22Rv1 (cell line): ENCODE measurements at regions not wholly inside any gene's neighbourhood (a gene's known extent, or its start where the extent isn't known, plus 50 kb on each side); places are given as distances from the start of the nearest gene placed in this dataset.
"Not testable (repeated sequence)": the region's sequence is repeated elsewhere in the genome, so short reads cannot be mapped to it uniquely, and the experiment has no call there.

Experiments used
- H3K27ac ChIP-seq: fragments of 450-650 bp; 2 replicates; pipeline ENCODE4 v1.5.1; 2017
- ZFX ChIP-seq: fragments of 450-650 bp; IDR thresholded peaks from 2 replicates; pipeline ENCODE4 v1.6.1; 2017; ENCODE audit warnings: antibody characterized with exemption, borderline replicate concordance
- TF ChIP-seq, protein P1 (sequence below): fragments of 450-650 bp; IDR thresholded peaks from 2 replicates; pipeline ENCODE4 v1.5.1; 2017; ENCODE audit warnings: mild to moderate bottlenecking

DNA sequence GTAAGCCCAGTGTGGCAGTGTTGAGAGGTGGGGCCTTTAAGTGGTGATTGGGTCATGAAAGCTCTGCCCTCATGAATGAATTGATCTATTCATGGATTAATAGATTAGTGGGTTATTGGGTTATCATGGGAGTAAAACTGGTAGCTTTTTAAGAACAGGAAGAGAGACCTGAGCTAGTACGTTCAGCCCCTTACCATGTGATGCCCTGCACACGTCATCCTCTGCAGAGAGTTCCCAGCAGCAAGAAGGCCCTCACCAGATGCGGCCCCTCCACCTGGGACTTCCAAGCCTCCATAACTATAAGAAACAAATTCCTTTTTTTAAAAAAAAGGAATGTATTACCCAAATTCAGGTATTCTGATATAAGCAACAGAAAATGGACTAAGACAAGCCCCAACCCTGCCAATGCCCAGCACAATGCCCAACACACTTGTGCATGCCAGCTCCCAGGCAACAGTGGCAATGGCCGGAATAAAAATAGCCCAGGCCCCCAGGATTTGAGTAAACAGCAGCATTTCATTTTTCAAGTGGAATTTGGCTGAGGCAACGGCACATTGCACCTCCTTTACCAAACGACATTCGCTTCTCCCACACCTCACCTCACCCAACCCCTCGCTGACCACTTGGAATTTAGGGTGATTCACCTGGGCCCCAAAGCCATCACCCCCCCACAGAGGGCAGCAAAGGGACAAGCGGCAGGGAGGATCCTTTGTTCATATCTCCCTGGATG lies 215.9 kb downstream of the TOMM20 start:
- TF ChIP-seq, protein P1, sequence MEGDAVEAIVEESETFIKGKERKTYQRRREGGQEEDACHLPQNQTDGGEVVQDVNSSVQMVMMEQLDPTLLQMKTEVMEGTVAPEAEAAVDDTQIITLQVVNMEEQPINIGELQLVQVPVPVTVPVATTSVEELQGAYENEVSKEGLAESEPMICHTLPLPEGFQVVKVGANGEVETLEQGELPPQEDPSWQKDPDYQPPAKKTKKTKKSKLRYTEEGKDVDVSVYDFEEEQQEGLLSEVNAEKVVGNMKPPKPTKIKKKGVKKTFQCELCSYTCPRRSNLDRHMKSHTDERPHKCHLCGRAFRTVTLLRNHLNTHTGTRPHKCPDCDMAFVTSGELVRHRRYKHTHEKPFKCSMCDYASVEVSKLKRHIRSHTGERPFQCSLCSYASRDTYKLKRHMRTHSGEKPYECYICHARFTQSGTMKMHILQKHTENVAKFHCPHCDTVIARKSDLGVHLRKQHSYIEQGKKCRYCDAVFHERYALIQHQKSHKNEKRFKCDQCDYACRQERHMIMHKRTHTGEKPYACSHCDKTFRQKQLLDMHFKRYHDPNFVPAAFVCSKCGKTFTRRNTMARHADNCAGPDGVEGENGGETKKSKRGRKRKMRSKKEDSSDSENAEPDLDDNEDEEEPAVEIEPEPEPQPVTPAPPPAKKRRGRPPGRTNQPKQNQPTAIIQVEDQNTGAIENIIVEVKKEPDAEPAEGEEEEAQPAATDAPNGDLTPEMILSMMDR = no peak
- TF ChIP-seq ZFX = no peak
- H3K27ac ChIP-seq = no peak overlapping the region

DNA sequence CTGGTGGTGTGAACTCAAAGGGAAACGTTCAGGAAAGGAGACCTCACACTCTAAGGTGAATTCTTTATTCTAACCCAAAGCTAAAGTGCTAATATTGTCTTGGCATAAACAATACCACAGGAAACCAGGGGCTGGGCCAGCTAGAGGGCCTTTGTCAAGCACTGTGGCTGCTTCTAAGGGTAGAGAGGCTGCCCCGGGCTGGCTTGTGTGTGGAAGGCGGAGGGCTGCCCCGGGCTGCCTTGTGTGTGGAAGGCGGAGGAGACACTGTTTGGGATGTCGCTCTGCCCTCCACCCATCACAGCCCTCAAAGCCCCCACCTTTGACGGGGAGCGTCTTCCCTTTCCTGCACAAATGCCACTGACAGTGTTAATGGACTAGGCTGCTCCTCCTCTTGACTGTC lies 216.8 kb downstream of the TOMM20 start:
- no peak overlapping the region for H3K27ac ChIP-seq
- TF ChIP-seq, protein P1 = no peak
- no peak for TF ChIP-seq ZFX

DNA sequence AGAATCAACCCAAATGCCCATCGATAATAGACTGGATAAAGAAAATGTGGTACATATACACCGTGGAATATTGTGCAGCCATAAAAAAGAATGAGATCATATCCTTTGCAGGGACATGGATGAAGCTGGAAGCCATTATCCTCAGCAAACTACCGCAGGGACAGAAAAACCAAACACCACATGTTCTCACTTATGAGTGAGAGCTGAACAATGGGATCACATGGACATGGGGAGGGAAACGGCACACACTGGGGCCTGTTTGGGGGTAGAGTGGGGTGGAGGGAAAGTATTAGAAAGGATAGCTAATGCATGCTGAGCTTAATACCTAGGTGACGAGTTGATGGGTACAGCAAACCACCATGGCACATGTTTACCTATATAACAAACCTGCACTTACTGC lies 217.5 kb downstream of the TOMM20 start:
- H3K27ac ChIP-seq = not testable (repeated sequence)

DNA sequence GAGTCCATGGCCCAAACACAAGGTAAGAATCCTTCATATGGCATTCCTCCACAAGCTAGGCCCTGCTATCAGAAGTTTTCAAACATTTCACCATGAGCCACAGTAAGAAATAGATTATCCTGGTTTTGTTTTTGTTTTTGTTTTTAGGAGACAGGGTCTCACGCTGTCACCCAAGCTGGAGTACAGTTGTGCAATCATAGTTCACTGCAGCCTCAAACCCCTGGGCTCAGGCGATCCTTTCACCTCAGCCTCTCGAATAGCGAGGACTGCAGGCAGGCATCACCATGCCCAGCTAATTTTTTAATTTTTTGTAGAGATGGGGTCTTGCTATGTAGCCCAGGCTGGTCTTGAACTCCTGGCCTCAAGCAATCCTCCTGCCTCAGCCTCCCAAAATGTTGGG lies 218.8 kb downstream of the TOMM20 start:
- TF ChIP-seq ZFX = no peak
- TF ChIP-seq, protein P1 = no peak
- H3K27ac ChIP-seq = no peak overlapping the region

DNA sequence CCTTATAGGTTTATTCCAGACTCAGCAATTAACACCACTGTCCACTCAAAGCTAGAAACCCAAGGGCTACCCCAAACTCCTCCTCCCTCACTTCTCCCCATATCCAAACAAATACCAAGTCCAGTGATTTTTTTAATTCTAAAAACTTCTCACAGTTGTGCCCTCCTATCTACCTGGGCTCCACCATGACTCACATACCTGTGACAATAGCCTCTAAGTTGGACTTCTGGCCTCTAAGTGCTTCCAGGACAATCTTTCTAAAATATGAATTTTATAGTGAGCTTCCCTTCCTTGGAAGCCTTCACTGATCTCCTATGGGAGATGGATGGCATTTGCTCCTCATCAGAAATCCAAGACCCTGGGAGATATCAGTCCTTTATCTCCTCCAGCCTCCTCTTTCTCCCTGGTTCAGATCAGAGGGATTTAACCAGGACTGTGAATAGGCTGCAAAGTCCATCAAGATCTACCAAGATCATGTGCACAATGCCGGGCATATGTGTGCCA lies 219.3 kb downstream of the TOMM20 start:
- H3K27ac ChIP-seq = no peak overlapping the region
- TF ChIP-seq, protein P1 = no peak

DNA sequence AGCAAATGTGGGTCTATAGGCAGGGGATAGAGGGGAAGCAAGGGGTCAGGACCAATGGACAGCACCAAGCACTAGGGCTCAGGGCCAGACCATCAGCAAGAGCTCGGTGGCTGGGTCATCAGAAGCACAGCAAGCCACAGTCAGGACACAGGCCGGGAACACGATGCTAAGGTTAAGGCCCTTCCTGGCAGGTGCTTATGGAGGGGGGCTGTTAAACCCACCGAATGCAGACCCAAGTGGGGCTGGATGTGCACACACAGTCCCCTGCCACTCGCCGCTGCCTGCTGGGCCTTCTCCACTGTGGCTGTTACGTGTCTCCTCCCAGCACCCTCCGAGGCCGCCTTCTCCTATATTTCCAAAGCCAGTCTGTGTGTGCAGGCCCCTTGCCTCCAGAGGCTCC lies 220.1 kb downstream of the TOMM20 start:
- TF ChIP-seq, protein P1 = no peak
- no peak for TF ChIP-seq ZFX
- H3K27ac ChIP-seq = no peak overlapping the region

DNA sequence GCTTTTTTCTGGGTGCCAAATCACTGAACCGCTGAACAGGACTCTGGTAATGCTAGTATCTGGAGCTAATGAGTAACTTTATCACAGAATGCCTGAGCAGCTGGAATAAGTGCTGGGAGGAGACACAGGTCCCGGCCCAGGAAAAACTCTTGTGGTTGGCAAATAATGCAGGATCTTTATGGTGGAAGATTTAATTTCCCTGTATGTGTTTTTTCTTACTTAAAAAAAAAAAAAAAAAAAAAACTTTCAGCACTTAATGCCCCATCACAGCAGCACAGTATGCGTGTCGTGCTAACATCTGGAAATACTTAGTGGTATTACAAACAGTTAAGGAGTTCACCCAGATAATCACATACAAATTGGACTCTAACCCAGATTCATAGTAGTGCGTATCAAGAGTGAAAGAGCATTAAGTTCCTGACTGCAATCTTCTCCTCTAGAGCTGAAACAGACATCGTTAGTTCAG lies 220.7 kb downstream of the TOMM20 start:
- H3K27ac ChIP-seq = no peak overlapping the region
- TF ChIP-seq ZFX = no peak
- TF ChIP-seq, protein P1 = no peak
